ENCODE measurements at regions not wholly inside any gene's neighbourhood (a gene's known extent, or its start where the extent isn't known, plus 50 kb on each side); places are given as distances from the start of the nearest gene placed in this dataset.

- H3K4me3 ChIP-seq (ENCODE audit: low read length in 2 of 2) = no peak overlapping the region
Measured at GRCh38 chr19:27529158-27529557, 1683.8 kb downstream of the UQCRFS1 start.

GRCh38 chr19:27522223-27522622 is 1690.7 kb downstream of the UQCRFS1 start:
- no peak overlapping the region for H3K27ac ChIP-seq (ENCODE audit: low read depth, low read length)
- no peaks in the 10 kb centered on the region for H3K27me3 ChIP-seq (ENCODE audit: insufficient read depth, low read length)
- H3K4me3 ChIP-seq (ENCODE audit: low read length in 2 of 2) = no peak overlapping the region
- DNase-seq = no peak
- H3K4me1 ChIP-seq (ENCODE audit: insufficient read depth, low read length) = no peaks in the 10 kb centered on the region
- intact Hi-C loops (cut with micrococcal nuclease) = no loop called here
- H3K4me3 Mint-ChIP-seq = no peak overlapping the region
- no peaks in the 10 kb centered on the region for H3K36me3 ChIP-seq (ENCODE audit: insufficient read depth, low read length)
- H3K9me3 Mint-ChIP-seq = peaks cover 0 to 72% (median 39%) of the 10 kb centered on the region in 8 donors
- no peaks in the 10 kb centered on the region for H3K36me3 Mint-ChIP-seq
- ChIA-PET POLR2A (ENCODE audit: partially characterized antibody) (no interaction called here), CTCF (ENCODE audit: partially characterized antibody) (no interaction called here)
- peaks cover 0 to 7% of the 10 kb centered on the region in 2 donors for H3K9me3 ChIP-seq (ENCODE audit: control insufficient read depth in 1 of 2, low read length in 2 of 2)
- H3K27me3 Mint-ChIP-seq = no peaks in the 10 kb centered on the region
- no peaks in the 10 kb centered on the region for H3K4me1 Mint-ChIP-seq
- H3K27ac Mint-ChIP-seq = no peak overlapping the region

More at GRCh38 chr19:27529158-27529557, 1683.8 kb downstream of the UQCRFS1 start:
- Mint-ChIP-seq H3K9me3 (peaks cover 0 to 84% (median 70%) of the 10 kb centered on the region in 8 donors), H3K36me3 (peaks cover 4 to 17% of the 10 kb centered on the region in 2 donors), H3K27ac (no peak overlapping the region), H3K27me3 (no peaks in the 10 kb centered on the region), H3K4me1 (no peaks in the 10 kb centered on the region), H3K4me3 (no peak overlapping the region)
- no peaks in the 10 kb centered on the region for H3K27me3 ChIP-seq (ENCODE audit: insufficient read depth, low read length)
- ChIA-PET POLR2A (ENCODE audit: partially characterized antibody) (no interaction called here), CTCF (ENCODE audit: partially characterized antibody) (no interaction called here)
- no peaks in the 10 kb centered on the region for H3K9me3 ChIP-seq (ENCODE audit: control insufficient read depth in 1 of 2, low read length in 2 of 2)
- intact Hi-C loops (cut with micrococcal nuclease) = no loop called here
- H3K4me1 ChIP-seq (ENCODE audit: insufficient read depth, low read length) = no peaks in the 10 kb centered on the region
- no peak for DNase-seq
- H3K27ac ChIP-seq (ENCODE audit: low read depth, low read length) = no peak overlapping the region
- H3K36me3 ChIP-seq (ENCODE audit: insufficient read depth, low read length) = no peaks in the 10 kb centered on the region
